ENCODE measurements at regions not wholly inside any gene's neighbourhood (a gene's known extent, or its start where the extent isn't known, plus 50 kb on each side); places are given as distances from the start of the nearest gene placed in this dataset.
A peak's percentile ranks its signal among the peaks of the same experiment; 100 is the strongest.

- peak overlapping the region; percentile 85 for H2AFZ ChIP-seq
- peak overlapping the region; percentile 5; the same call in 1 of the 2 replicates for H3K27ac Mint-ChIP-seq
These were observed 137.7 kb upstream of the TACR1 start for GRCh38 chr2:75337016-75337415.

More at GRCh38 chr2:75337016-75337415, 137.7 kb upstream of the TACR1 start:
- Mint-ChIP-seq H3K36me3 (ENCODE audit: low read depth) (no peaks in the 10 kb centered on the region), H3K4me1 (peaks cover 23% of the 10 kb centered on the region), H3K27me3 (ENCODE audit: insufficient read depth, low read depth, poor library complexity) (peaks cover 2% of the 10 kb centered on the region), H3K4me3 (no peak overlapping the region), H3K9me3 (no peaks in the 10 kb centered on the region)
- Histone ChIP-seq H3K27ac (ENCODE audit: low read depth) (0 out of 2 replicates have a peak overlapping the region, but pooled peaks have one; percentile 15), H3K79me2 (replicated peaks; ENCODE audit: insufficient read depth) (no peaks in the 10 kb centered on the region), H3F3A (replicated peaks; ENCODE audit: low read depth) (no peaks in the 10 kb centered on the region), H3K27me3 (ENCODE audit: insufficient read depth) (no peaks in the 10 kb centered on the region), H3K4me1 (ENCODE audit: insufficient read depth) (peaks cover 26% of the 10 kb centered on the region), H3K4me2 (no peak overlapping the region), H3K36me3 (ENCODE audit: insufficient read depth) (no peaks in the 10 kb centered on the region), H3K9me2 (ENCODE audit: insufficient read depth) (no peaks in the 10 kb centered on the region), H4K20me1 (replicated peaks; ENCODE audit: insufficient read depth) (no peaks in the 10 kb centered on the region), H3K4me3 (no peak overlapping the region)
- TF ChIP-seq ZNF462 (CRISPR knock-in tag; IDR thresholded peaks at IDR 0.05) (no peak), REST (IDR thresholded peaks at IDR 0.05; ENCODE audit: unreplicated experiment) (no peak), ZNF331 (CRISPR knock-in tag; IDR thresholded peaks at IDR 0.05; ENCODE audit: low read depth) (no peak), ETS1 (IDR thresholded peaks at IDR 0.05) (no peak), NANOG (IDR thresholded peaks at IDR 0.05; ENCODE audit: borderline replicate concordance) (no peak), CTCF (conservative IDR thresholded peaks at IDR 0.05; ENCODE audit: low read depth in 2 of 2) (no peak), EZH2phosphoT487 (IDR thresholded peaks at IDR 0.05; ENCODE audit: unreplicated experiment) (no peak), EZH2 (IDR thresholded peaks at IDR 0.05; ENCODE audit: low read depth, unreplicated experiment) (no peak), JUNB (IDR thresholded peaks at IDR 0.05; ENCODE audit: unreplicated experiment) (no peak), POLR2AphosphoS5 (IDR thresholded peaks at IDR 0.05; ENCODE audit: low read depth) (no peak), STAT1 (IDR thresholded peaks at IDR 0.05; ENCODE audit: unreplicated experiment) (no peak), CREB1 (CRISPR knock-in tag; IDR thresholded peaks at IDR 0.05; ENCODE audit: low read depth) (no peak), ZNF114 (CRISPR knock-in tag; IDR thresholded peaks at IDR 0.05) (no peak)
- DNase-seq (ENCODE audit: low spot score) (no peak), ATAC-seq (no peak)

Measured in GM23338 (cell line).